GM19351 (cell line): ENCODE measurements at regions not wholly inside any gene's neighbourhood (a gene's known extent, or its start where the extent isn't known, plus 50 kb on each side); places are given as distances from the start of the nearest gene placed in this dataset.
"Not testable (repeated sequence)": the region's sequence is repeated elsewhere in the genome, so short reads cannot be mapped to it uniquely, and the experiment has no call there.

Source experiments
- ATAC-seq: cut with Tn5 transposase; IDR thresholded peaks from one replicate; pipeline ENCODE4 v1.9.1; 2021; ENCODE audit warnings: mild to moderate bottlenecking, moderate library complexity; ENCODE audit not compliant: unreplicated experiment

- ATAC-seq = no peak
These were observed 573.0 kb upstream of the C16orf82 start for GRCh38 chr16:26493751-26494150.

GRCh38 chr16:26497896-26498295 is 568.8 kb upstream of the C16orf82 start:
- ATAC-seq = no peak

- no peak for ATAC-seq
These were observed 566.4 kb upstream of the C16orf82 start for GRCh38 chr16:26500326-26500725.

- ATAC-seq = no peak
These were observed 561.2 kb upstream of the C16orf82 start for GRCh38 chr16:26505496-26505895.

- ATAC-seq = not testable (repeated sequence)
These were observed 557.8 kb upstream of the C16orf82 start for GRCh38 chr16:26508946-26509345.

- ATAC-seq = no peak
These were observed 555.8 kb upstream of the C16orf82 start for GRCh38 chr16:26510924-26511323.

GRCh38 chr16:26511463-26511862 is 555.3 kb upstream of the C16orf82 start:
- ATAC-seq = no peak

- no peak for ATAC-seq
These were observed 545.1 kb upstream of the C16orf82 start for GRCh38 chr16:26521626-26522025.

GRCh38 chr16:26524281-26524680 is 542.4 kb upstream of the C16orf82 start:
- no peak for ATAC-seq

GRCh38 chr16:26524846-26525245 is 541.9 kb upstream of the C16orf82 start:
- no peak for ATAC-seq

GRCh38 chr16:26525856-26526255 is 540.9 kb upstream of the C16orf82 start:
- no peak for ATAC-seq

GRCh38 chr16:26526633-26527032 is 540.1 kb upstream of the C16orf82 start:
- ATAC-seq = no peak

GRCh38 chr16:26530584-26531289 is 536.0 kb upstream of the C16orf82 start:
- no peak for ATAC-seq

GRCh38 chr16:26531290-26531730 is 535.4 kb upstream of the C16orf82 start:
- no peak for ATAC-seq

- no peak for ATAC-seq
These were observed 534.3 kb upstream of the C16orf82 start for GRCh38 chr16:26532456-26532855.

- no peak for ATAC-seq
These were observed 524.5 kb upstream of the C16orf82 start for GRCh38 chr16:26542198-26542597.

GRCh38 chr16:26546573-26546972 is 520.2 kb upstream of the C16orf82 start:
- no peak for ATAC-seq

- no peak for ATAC-seq
These were observed 519.0 kb upstream of the C16orf82 start for GRCh38 chr16:26547681-26548080.

- ATAC-seq = no peak
These were observed 516.6 kb upstream of the C16orf82 start for GRCh38 chr16:26550111-26550610.

GRCh38 chr16:26554030-26554429 is 512.7 kb upstream of the C16orf82 start:
- ATAC-seq = no peak

GRCh38 chr16:26561303-26561702 is 505.4 kb upstream of the C16orf82 start:
- no peak for ATAC-seq

GRCh38 chr16:26563018-26563417 is 503.7 kb upstream of the C16orf82 start:
- ATAC-seq = no peak

GRCh38 chr16:26567356-26567755 is 499.4 kb upstream of the C16orf82 start:
- ATAC-seq = no peak
